T-helper 2 cell treated with Interferon-gamma antibody and Interleukin-4, amounts not matched to agents 100 ng/mL and 5 ng/mL, for 36 hours (primary cell): ENCODE measurements at regions not wholly inside any gene's neighbourhood (a gene's known extent, or its start where the extent isn't known, plus 50 kb on each side); places are given as distances from the start of the nearest gene placed in this dataset.
"Not testable (repeated sequence)": the region's sequence is repeated elsewhere in the genome, so short reads cannot be mapped to it uniquely, and the experiment has no call there.

ENCODE experiments used
- intact Hi-C: fragments of 100-400 bp; cut with micrococcal nuclease; formaldehyde crosslinking; loops from one replicate; pipeline ENCODE4 v1.15.1; 2023

DNA sequence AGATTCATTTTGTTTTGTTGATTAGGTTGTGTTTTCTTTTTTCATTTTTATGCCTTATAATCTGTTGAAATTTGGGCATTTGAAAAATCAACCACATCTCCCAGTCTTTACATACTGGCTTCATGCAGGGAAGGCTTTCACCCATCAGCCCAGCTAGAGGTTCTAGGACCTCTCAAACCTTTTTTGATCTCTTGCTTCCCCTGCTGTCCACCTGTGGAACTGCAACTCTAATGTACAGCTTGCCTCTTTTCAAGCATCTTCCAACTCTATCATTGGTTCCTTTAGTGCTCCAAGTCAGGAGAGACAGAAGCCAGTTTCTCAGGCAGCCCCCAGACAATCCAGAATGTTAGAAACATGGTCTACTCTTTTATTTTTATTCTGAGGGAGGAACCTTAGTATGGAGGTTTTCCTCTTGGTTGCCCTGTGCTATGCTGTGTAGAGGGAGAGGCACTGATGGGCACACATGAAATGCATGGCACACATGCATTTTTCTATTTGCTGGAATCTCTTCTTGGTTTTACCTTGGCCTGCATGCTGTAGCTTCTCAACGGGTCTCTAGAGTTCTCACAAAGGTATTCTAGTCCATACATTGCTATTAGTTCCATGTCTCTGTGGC is 107.2 kb upstream of the L3MBTL4 start:
- intact Hi-C loops = loop anchor here (5.0 kb wide), 1 partner anchor 1450 kb away; no protein-coding TSS in a partner anchor

DNA sequence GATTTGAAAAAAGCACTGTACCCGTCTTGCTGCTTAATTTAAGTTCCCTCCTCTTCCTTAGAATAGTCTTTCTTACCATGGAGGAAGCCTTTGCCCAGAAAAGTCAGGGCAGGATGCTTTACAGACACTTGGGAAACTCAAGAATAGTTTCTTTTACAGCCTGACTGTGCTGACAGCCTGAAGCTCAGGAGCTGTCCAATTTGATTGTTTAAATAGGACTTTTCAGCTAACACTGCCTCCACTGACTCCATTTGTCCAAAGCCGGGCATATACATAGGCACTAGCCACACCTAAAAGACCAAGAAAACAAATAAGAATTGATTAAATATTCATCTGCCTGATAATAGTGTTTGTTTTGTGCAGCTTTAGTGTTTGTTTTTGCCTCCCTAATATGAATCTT is 110.9 kb upstream of the L3MBTL4 start:
- intact Hi-C loops = no loop called here

DNA sequence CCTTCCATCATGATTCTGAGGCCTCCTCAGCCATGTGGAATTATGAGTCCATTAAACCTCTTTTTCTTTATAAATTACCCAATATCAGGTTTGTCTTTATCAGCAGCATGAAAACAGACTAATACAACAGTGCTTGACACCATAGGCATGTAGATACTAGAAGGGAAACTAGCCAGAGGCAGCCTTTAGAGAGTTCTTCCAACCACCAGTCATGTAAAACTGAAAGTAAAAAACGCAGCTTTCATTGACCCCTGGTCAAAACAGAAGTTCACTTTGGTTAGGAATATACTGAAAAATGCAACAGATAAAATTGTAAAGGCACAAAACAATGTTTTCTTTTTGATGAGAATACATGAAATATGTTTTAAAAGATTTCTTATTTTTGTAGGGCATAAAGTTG is 122.8 kb upstream of the L3MBTL4 start:
- intact Hi-C loops = no loop called here

DNA sequence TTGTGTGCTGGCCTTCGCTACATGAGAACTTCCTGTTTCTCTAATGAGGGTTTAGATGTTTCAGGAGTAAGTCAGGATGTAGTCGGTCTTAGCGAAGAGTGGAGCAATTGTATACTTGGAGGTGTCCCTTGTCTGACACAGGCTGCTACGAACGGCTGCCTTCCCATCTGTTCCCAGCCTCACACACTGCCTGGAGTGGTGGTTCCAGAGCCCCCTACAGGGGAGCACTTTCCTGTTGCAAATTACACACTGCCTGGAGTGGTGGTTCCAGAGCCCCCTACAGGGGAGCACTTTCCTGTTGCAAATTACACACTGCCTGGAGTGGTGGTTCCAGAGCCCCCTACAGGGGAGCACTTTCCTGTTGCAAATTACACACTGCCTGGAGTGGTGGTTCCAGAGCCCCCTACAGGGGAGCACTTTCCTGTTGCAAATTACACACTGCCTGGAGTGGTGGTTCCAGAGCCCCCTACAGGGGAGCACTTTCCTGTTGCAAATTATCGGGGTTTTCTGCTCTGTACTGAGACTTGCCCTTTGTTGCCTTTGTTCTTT is 126.5 kb upstream of the L3MBTL4 start:
- intact Hi-C loops = not testable (repeated sequence)

DNA sequence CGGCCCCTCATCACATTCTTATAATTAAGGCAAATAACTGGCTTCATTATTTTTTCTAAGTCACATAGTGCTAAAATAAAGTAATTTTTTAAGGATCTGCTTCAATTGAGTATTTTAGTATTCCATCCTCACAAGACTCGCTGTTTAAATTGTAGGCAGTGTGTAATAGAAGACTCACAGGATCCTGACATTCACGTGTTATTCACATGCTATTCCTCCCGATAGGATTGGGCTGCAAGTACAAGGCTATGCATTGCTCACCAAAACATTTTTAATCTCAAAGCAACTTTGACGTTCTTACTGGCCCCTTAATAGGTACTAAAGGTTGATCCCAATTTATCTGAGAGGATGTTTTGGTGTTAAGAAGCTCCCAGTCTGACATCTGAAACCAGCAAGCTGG is 127.6 kb upstream of the L3MBTL4 start:
- intact Hi-C loops = no loop called here

DNA sequence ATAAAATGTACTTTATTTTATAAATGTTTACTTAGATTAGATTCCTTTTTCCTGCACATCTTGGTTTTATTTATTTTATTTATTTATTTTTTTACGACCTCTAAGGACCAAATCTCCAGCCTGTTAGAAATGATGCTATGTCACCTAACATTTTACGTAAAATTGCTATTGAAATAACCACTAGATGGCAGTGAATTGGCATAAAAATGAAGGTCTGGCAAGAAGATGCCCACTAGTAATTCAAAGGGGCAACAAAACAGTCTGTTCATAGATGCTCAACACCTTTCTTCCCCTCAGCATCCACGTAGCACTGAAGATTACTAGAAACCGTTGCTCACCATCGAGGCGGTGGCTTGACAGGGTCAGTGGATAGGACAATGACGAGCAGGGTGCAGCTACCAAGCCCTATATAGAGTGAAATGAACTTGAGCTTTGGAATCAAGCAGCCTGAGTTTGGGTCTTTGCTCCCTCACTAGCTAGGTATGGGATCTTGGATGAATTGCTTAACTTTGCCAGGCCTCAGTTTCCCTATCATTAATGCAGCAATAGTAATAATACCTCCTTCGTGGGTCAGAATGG is 128.7 kb upstream of the L3MBTL4 start:
- intact Hi-C loops = no loop called here

DNA sequence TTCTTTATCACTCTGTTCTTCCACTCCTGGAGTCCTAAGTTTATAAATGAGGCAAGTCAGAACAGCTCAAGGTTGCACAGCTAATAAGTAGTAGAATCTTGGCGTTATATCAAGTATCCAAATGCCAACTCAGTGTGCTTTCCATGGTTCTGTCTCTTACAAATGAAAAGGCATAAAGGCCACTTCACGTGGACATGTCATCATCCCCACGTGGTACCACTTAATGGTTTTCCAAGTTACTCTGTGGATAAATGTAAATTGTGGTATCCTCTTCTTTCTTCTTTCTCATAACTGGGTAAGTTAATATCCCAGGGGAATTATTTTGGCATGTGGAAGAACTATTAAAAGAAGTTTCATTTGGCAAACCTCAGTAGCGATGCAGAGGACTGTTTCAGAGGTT is 131.5 kb upstream of the L3MBTL4 start:
- intact Hi-C loops = no loop called here

DNA sequence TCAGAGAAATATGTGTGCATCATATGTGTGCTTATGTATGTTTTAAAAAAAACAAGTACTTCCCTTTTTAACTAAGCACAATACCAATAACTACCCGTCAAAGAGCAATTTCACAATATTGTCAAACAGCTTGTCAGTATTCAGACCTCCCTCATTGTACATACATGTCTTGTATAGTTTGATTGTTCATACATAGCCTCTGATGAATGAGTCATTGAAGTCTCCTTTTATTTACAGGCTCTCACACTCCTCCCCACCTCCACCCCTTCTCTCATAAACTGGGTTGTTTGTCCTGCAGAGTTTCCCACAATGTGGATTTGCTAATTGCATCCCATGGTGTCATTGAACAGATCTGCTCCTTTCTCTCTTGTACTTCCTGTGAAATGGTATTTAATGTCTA is 132.8 kb upstream of the L3MBTL4 start:
- intact Hi-C loops = no loop called here

DNA sequence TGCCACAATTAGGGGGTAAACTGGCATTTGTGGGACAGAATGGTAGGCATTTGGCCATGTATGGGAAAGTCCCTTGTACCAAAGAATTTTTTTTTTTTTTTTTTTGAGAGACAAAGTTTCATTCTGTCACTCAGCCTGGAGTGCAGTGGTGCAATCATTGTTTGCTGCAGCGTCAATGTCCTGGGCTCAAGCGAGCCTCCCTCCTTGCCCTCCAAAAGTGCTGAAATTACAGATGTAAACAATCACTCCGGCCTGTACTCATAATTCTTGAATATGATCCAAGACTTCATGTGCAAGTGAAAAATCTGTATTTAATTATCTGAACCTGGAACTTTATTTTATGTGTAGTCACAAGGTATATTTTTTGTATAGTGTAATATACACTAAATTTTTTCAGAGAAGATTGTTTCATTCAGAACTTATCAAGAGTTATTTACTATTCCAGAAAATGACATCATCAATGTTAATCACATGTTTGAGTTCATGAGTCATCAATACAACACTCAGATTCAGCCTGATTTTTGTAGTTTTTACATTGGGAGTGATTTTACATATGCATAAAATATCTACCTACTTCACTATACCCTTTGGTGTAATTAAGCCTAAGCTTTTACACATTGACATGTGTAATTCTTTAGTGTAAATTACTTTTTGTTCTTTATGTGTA is 138.7 kb upstream of the L3MBTL4 start:
- intact Hi-C loops = no loop called here

DNA sequence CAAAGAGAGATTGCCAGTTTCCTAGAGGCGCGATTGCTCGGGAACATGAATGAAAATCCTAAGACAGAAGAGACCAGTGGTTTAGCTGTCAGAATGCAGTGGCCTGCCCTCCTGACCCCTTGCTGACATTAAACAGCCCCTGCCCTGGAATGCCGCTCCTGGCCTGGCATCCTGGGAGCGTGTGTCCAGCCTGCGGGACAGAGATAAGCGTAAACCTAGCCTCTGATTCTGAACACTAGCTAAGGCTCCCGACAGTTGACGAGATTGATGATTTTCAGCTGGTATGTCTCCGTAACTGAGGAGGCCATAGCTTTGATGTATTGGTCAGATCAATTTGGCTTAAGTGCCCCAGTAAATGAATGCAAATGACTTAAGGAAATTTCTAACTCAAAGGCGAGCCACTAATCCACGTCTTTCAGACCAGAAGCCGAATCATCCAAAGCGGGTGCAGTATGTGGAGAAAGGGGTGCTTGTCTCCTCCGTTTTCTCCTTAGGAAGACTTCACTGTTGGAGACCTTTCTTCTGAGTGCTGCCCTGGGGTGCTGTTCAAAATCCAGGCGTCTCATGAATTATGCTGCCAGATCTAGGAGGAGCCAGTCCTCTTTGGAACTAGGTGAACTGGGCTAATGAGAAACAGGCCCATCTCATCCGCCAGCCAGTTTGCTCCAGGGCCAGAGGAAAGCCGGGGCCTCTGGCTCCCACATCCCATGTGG is 142.5 kb upstream of the L3MBTL4 start:
- intact Hi-C loops = no loop called here

DNA sequence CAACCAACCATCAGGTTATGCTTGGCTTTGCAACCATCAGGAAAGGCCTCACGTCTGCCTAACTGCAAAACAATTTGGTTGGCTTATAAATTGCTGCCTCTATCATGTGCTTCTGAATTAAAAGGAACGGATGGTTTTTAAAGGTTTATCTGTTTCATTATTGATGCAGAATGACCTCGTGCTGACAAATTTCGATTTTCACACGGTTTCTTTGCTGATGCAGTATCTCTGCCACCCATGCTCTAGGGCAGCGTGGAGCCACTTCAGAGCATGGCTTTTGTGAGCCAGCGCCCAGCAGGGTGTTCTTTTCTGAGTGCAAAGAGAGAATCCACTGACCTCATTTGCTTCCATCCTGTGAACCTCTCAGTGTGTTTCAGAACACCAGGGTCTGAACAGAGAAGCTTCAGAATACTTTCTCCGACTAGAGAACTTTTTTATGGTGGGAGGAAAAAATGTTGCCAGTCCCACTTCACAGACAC is 143.1 kb upstream of the L3MBTL4 start:
- intact Hi-C loops = no loop called here

DNA sequence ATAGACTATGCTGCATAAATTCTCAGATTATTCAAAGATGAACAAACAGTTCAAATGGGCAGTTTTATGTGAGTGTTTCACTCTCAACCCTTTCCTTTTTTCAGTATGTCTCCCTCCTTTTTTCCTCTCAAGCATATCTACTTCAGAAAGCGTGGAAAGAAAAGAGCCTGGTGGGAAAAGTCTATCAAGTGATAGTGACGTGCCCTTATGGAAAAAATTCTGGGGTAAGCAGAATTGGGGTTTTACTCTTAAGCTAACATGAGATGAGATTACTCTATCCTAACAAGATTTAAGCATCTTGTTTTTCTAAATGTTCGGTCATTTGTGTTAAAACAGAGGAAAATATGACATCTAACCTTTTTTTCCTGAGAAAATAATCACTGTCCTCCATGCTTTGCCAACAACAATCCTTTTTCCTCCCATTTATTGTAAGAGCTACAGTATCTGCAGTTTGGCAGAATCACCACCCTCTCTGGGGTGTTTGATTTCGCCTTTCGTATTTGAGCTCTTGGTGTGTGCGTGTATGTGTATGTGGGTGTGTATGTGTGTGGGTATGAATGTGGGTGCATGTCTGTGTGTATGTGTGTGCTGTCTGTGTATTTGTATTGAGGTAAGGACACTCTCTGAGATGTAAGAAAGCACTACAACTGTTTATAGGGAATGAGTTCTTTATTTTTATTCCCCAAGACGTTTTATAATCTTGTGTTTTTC is 143.9 kb upstream of the L3MBTL4 start:
- intact Hi-C loops = no loop called here

DNA sequence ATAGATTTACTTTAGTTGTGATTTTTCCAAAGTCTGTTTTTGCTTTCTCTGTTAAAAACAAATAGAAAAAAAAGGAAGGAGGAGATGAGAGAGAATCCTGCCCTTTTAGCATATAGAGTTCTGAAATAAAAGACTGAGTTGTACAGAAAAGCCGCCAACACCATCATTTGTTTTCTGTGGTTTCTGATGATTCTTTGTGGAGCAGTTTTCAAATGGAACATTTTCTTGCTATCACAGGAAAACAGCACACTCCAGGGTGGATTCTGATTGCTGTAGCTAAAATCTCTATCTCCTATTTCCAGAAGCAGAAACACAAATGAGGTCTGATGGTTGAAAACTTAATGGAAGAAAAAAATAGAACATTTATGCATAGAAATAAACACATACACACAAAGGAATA is 144.6 kb upstream of the L3MBTL4 start:
- intact Hi-C loops = no loop called here

DNA sequence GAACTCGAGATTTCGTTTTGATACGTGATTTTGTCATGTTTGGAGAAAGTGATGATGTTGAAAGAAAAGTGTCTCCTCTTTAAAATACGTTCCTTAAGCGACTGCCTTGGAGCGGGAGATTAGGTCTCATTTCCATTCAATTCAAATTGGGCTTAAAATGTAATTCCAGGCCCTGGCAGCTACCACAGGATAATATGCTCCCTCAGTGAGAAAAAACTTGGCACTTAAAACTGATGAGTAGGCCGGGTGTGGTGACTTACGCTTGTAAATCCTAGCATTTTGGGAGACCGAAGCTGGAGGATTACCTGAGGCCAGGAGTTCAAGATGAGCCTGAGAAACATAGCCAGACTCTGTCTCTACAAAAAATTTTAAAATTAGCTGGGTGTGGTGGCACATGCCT is 146.3 kb upstream of the L3MBTL4 start:
- intact Hi-C loops = no loop called here

DNA sequence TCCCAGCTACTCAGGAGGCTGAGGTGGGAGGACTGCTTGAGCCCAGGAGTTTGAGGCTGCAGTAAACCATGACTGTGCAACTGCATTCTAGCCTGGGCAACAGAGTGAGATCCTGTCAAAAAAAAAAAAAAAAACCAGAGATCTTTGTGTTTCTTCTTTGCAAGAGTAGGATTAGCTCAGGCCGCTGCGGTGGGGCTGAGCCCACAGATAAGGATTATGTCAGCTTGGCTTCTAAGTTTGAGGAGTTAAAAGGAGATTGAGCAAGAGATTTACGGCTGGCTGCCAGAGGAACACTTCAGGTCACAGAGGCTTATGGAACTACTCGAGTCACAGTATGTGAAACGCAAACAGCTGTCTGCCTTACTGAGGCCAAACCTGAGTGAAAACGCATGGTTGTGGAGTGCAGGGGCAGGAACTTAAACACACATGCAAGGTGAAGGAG is 146.7 kb upstream of the L3MBTL4 start:
- intact Hi-C loops = no loop called here

DNA sequence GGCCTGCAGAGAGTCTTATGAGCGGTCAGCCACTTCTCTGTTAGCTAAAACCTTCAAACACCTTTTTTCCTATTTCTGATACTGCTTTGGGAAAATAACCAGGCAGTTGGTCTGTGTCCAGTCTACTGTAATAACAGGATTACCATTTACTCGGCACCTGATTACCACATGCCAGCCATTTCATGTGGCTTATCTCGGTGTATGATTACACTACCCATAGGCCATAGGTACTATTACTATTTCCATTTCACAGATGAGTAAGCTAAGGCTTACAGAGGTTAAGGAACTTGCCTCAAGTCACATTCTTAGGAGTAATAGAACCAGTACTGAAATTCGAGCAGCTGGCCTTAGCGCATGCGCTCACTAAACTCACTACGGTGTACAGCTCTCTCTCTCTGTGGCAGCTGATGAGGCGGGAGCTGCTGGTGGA is 147.2 kb upstream of the L3MBTL4 start:
- intact Hi-C loops = no loop called here

DNA sequence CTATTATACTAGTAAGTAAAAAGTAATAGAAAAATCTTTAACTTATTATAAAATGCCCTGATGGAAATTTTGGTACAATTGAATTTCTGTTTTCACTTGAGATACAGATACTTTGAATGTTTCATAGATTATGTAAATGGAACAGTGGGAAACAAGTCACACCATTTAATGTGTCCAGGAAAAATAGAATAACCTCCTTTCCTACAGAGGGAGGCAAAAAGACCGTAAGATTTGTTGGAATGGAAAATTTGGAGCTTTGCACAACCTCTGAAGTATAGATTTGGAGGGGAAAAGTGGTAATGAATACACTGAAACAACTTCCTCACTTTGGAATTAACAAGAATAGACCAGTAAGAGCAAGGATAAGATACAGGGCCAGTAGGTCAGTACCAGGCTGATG is 149.2 kb upstream of the L3MBTL4 start:
- intact Hi-C loops = no loop called here

DNA sequence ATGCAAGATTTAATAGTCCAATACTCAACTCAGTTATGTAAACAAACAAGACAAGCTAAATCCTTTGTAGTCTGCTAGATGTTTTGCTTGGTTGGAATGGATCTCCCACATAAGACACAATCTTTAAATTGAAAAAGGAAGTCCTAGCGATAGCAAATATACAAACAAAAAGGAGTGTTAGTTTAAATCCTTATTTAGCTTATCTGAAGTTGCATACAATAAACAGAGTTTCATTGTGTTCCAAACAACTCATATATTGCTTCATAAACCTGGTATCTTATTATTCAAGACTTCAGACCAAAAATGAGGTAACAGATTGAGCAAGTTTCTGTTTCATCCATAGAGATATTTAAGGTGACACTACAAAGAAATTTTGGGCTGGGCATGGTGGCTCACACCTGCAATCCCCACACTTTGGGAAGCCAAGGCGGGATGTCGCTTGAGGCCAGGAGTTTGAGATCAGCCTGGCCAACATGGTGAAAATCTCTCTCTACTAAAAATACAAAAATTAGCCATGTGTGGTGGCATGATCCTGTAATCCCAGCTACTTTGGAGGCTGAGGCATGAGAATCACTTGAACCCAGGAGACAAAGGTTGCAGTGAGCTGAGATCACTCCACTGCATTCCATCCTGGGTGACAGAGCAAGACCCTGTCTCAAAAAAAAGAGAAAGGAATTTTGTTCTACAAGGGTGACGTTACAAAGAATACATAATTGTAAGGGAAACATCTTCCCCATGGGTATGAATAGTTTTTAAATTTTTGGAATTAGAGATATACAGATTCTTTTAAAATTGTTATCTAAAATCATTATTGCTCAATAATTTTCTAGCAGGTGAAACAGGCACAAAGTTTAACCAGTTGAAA is 150.5 kb upstream of the L3MBTL4 start:
- intact Hi-C loops = no loop called here

DNA sequence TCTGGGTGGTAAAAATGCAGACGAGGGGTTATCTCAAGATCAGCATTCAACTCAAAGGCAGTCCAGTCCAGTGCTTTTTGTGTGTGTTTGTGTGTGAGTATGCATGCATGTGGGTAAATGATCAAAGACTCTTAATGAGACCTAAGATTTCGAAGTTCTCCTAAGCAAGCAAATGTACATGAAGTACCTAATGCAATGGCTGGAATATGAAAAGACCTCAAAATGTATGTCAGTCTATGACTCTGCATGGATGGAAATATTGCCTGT is 151.0 kb upstream of the L3MBTL4 start:
- intact Hi-C loops = no loop called here

DNA sequence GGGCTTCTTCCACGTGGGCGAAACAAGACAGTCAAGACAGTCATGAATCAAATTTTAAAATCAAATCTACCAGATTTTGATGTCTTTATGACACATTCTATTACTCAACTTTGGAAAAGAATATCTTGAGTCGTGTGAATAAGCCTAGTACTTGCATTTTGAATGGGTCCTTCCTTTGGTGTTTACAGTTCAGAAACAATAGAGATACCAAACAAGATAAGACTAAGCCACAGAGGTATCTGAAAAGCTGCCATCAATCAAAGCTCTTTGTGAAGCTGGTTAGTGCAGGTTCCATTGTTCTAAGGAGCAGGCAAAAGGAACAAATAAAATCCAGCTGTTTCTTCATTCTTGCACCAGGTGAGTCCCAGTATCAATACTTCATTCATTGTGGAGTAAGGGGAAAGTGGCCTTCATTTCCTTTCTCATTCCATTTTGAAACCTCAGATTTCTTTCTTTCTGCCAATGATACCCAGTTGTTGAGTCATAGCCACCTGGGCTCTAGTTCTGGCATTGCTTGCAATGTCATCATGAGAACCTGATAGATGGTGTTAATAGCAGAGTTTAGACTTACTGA is 151.7 kb upstream of the L3MBTL4 start:
- intact Hi-C loops = no loop called here
